Endothelial cell of umbilical vein (primary cell): ENCODE measurements at regions not wholly inside any gene's neighbourhood (a gene's known extent, or its start where the extent isn't known, plus 50 kb on each side); places are given as distances from the start of the nearest gene placed in this dataset.

Experiments
- BruUV-seq: library from RNA; stranded (reverse); fragments of 400-500 nt; replicated peaks from 2 replicates; lab custom pipeline; 2021; lab: Mats Ljungman, UMichigan
- CTCF ChIA-PET: fragments of 300-600, 350-600 bp; sonication (Branson Sonifier 250); formaldehyde crosslinking; loops from one replicate; lab custom pipeline; 2021; ENCODE audit warnings: antibody characterized with exemption, inconsistent platforms; lab: Charles Lee
- POLR2A ChIA-PET: fragments of 300-600, 350-600 bp; sonication (Branson Sonifier 250); formaldehyde crosslinking; loops from one replicate; lab custom pipeline; 2021; ENCODE audit warnings: antibody characterized with exemption, inconsistent platforms; lab: Charles Lee
- DNase-seq: peaks from one replicate; pipeline ENCODE4 v3.0.0-alpha.2; 2011; ENCODE audit warnings: low read depth, low spot score
- FAIRE-seq: peaks from 2 replicates; lab custom pipeline; 2011; peaks lifted over from hg19 to GRCh38; lab: Jason Lieb, UNC
- H2AFZ ChIP-seq: 2 replicates; pipeline ENCODE4 v1.6.0; 2012; ENCODE audit warnings: low read depth, low read length, control low read depth, inconsistent platforms
- H3K27ac ChIP-seq: 2 replicates; pipeline ENCODE4 v1.5.1; 2011; ENCODE audit warnings: low read depth, mild to moderate bottlenecking, control low read depth, low read length, moderate library complexity; ENCODE audit not compliant: insufficient read depth
- H3K27me3 ChIP-seq, 2 experiments: 2 replicates each; pipeline versions ENCODE4 v1.6.0 to v1.6.1; 2011; ENCODE audit warnings: low read length in 2 of 2, mixed read lengths in 1 of 2; ENCODE audit not compliant: control insufficient read depth in 2 of 2, insufficient read depth in 2 of 2
- H3K36me3 ChIP-seq, 2 experiments: 2 replicates in 1 of 2; 3 replicates in 1 of 2; pipeline ENCODE4 v1.5.1; 2011; ENCODE audit warnings: low read length in 2 of 2, mild to moderate bottlenecking in 1 of 2, moderate library complexity in 1 of 2; ENCODE audit not compliant: control insufficient read depth in 2 of 2, insufficient read depth in 2 of 2; ENCODE audit errors: extremely low read depth in 1 of 2
- H3K4me1 ChIP-seq: 3 replicates; pipeline ENCODE4 v1.5.1; 2011; ENCODE audit warnings: mild to moderate bottlenecking, low read length; ENCODE audit not compliant: control insufficient read depth, insufficient read depth; ENCODE audit errors: extremely low read depth
- H3K4me2 ChIP-seq: 2 replicates; pipeline ENCODE4 v1.6.1; 2011; ENCODE audit warnings: low read length, control low read depth, mixed read lengths; ENCODE audit not compliant: insufficient read depth
- H3K4me3 ChIP-seq, 3 experiments: fragments of 200-600 bp in 1 of 3; sonication (generic), shearing (Covaris generic) in 1 of 3; replicated peaks in 1 of 3; 2 replicates each; pipeline ENCODE4 v1.5.1; 2011 to 2016; ENCODE audit warnings: control low read depth in 3 of 3, low read length in 3 of 3, mild to moderate bottlenecking in 2 of 3, inconsistent platforms in 1 of 3, low read depth in 1 of 3, moderate library complexity in 1 of 3; ENCODE audit not compliant: insufficient read depth in 1 of 3
- H3K79me2 ChIP-seq: 2 replicates; pipeline ENCODE4 v1.6.0; 2012; ENCODE audit warnings: low read length, inconsistent platforms; ENCODE audit not compliant: control insufficient read depth, insufficient read depth
- H3K9ac ChIP-seq: replicated peaks from 2 replicates; pipeline ENCODE3; 2011; ENCODE audit warnings: low read length, control low read depth; ENCODE audit not compliant: insufficient read depth; ENCODE audit errors: extremely low read depth
- H3K9me1 ChIP-seq: replicated peaks from 3 replicates; pipeline ENCODE4 v1.6.0; 2011; ENCODE audit warnings: mild to moderate bottlenecking, low read length; ENCODE audit not compliant: control insufficient read depth, insufficient read depth; ENCODE audit errors: extremely low read depth
- H3K9me3 ChIP-seq: replicated peaks from 2 replicates; pipeline ENCODE4 v1.5.1; 2012; ENCODE audit warnings: low read length, inconsistent platforms; ENCODE audit not compliant: control insufficient read depth, insufficient read depth
- H4K20me1 ChIP-seq: replicated peaks from 2 replicates; pipeline ENCODE3; 2011; ENCODE audit warnings: mild to moderate bottlenecking, low read length; ENCODE audit not compliant: control insufficient read depth, insufficient read depth; ENCODE audit errors: extremely low read depth
- EZH2 ChIP-seq: IDR thresholded peaks from 2 replicates; pipeline ENCODE4 v1.6.1; 2012; ENCODE audit warnings: borderline replicate concordance, low read depth, mild to moderate bottlenecking, moderate library complexity, low read length, inconsistent platforms; ENCODE audit not compliant: severe bottlenecking
- FOS ChIP-seq: IDR thresholded peaks from 2 replicates; pipeline ENCODE4 v1.6.1; 2011; ENCODE audit warnings: mild to moderate bottlenecking, low read length, moderate library complexity, borderline replicate concordance; ENCODE audit not compliant: insufficient read depth
- GATA2 ChIP-seq: IDR thresholded peaks from 2 replicates; pipeline ENCODE4 v1.7.0; 2011; ENCODE audit warnings: low read depth, mild to moderate bottlenecking, moderate library complexity, mixed read lengths, low read length; ENCODE audit not compliant: insufficient read length, insufficient read depth
- JUN ChIP-seq: IDR thresholded peaks from 2 replicates; pipeline ENCODE4 v1.6.1; 2011; ENCODE audit warnings: borderline replicate concordance, low read depth; ENCODE audit not compliant: insufficient read length, insufficient read depth
- MYC ChIP-seq: IDR thresholded peaks from one replicate; pipeline ENCODE4 v1.6.1; 2011; ENCODE audit warnings: mild to moderate bottlenecking, low read depth, low read length
- POLR2A ChIP-seq: IDR thresholded peaks from 2 replicates; pipeline ENCODE4 v1.6.1; 2012; ENCODE audit warnings: low read depth, mild to moderate bottlenecking, control low read depth, low read length
- POLR2AphosphoS5 ChIP-seq: IDR thresholded peaks from 2 replicates; pipeline ENCODE4 v1.6.1; 2012; ENCODE audit warnings: low read depth, mild to moderate bottlenecking, control low read depth, low read length, moderate library complexity; ENCODE audit not compliant: insufficient read depth
- dilution Hi-C: fragments of 300-500 bp; cut with MboI; formaldehyde crosslinking; loops from one replicate; pipeline ENCODE4 v1.15.0; 2019; ENCODE audit warnings: low sequenced_read_pairs; ENCODE audit not compliant: extremely low pct_ligation_motif_present
- intact Hi-C: fragments of 100-400 bp; cut with micrococcal nuclease; formaldehyde crosslinking; loops from one replicate; pipeline ENCODE4 v1.10.0; 2022
- TF ChIP-seq, protein P1 (sequence below): IDR thresholded peaks from 2 replicates; pipeline ENCODE4 v1.6.1; 2011; ENCODE audit not compliant: insufficient read depth, insufficient read length
- TF ChIP-seq, protein P2 (sequence below), 2 donors: IDR thresholded peaks; 1 replicate in 1 of 2; 2 replicates in 1 of 2; pipeline ENCODE4 v1.5.1; 2011; ENCODE audit warnings: low read length in 2 of 2, mild to moderate bottlenecking in 2 of 2, moderate library complexity in 2 of 2, control low read depth in 1 of 2, inconsistent platforms in 1 of 2, low read depth in 1 of 2; ENCODE audit not compliant: insufficient read depth in 1 of 2; ENCODE audit errors: extremely low read depth in 1 of 2

DNA sequence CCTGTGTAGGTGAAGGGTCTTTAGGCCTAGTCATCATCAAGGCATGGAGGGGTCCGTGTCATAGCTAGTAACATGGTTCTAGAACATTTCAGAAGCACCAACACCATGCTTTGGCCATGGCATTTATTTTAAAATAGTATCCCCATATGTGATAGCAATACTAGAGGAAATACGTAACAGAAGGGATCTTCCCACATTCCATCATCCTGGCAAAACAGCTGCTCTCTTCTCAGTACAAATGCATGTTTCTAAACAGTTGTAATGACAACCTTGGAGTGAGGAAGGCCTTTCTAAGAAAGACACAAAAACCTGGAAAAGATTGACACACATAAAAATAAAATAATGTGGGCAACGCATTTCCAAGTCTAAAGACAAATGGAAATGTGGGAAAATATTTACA is 97.6 kb downstream of the GADD45G start:
- BruUV-seq, result no TSS peak
- dilution Hi-C loops, result no loop called here
- H3K79me2 ChIP-seq, result no peaks in the 10 kb centered on the region
- H3K27me3 ChIP-seq, result no peaks in the 10 kb centered on the region
- H3K4me3 ChIP-seq, result no peak overlapping the region
- FAIRE-seq, result no peak
- no peak for DNase-seq
- no peaks in the 10 kb centered on the region for H3K9me3 ChIP-seq
- H2AFZ ChIP-seq, result no peak overlapping the region
- no peaks in the 10 kb centered on the region for H3K36me3 ChIP-seq
- no peaks in the 10 kb centered on the region for H3K4me1 ChIP-seq
- H3K27ac ChIP-seq, result no peak overlapping the region
- POLR2A ChIA-PET, result no interaction called here
- TF ChIP-seq, protein P1, sequence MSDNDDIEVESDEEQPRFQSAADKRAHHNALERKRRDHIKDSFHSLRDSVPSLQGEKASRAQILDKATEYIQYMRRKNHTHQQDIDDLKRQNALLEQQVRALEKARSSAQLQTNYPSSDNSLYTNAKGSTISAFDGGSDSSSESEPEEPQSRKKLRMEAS, result no peak
- TF ChIP-seq JUN (no peak), MYC (no peak), POLR2A (no peak), EZH2 (no peak), GATA2 (no peak), FOS (no peak), POLR2AphosphoS5 (no peak)
- TF ChIP-seq, protein P2, sequence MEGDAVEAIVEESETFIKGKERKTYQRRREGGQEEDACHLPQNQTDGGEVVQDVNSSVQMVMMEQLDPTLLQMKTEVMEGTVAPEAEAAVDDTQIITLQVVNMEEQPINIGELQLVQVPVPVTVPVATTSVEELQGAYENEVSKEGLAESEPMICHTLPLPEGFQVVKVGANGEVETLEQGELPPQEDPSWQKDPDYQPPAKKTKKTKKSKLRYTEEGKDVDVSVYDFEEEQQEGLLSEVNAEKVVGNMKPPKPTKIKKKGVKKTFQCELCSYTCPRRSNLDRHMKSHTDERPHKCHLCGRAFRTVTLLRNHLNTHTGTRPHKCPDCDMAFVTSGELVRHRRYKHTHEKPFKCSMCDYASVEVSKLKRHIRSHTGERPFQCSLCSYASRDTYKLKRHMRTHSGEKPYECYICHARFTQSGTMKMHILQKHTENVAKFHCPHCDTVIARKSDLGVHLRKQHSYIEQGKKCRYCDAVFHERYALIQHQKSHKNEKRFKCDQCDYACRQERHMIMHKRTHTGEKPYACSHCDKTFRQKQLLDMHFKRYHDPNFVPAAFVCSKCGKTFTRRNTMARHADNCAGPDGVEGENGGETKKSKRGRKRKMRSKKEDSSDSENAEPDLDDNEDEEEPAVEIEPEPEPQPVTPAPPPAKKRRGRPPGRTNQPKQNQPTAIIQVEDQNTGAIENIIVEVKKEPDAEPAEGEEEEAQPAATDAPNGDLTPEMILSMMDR (IDR thresholded peaks at IDR 0.05; ENCODE audit: extremely low read depth in 1 of 2, insufficient read depth in 1 of 2, low read depth in 1 of 2, low read length in 2 of 2), result no peak
- no peaks in the 10 kb centered on the region for H3K9me1 ChIP-seq
- intact Hi-C loops, result no loop called here
- H3K9ac ChIP-seq, result no peak overlapping the region
- H3K4me2 ChIP-seq, result no peak overlapping the region
- CTCF ChIA-PET, result interaction anchor here (0.9 to 1.3 kb wide), 2 partner anchors 100 to 104 kb away, joined by 3 to 4 read pairs; no protein-coding TSS in a partner anchor
- no peaks in the 10 kb centered on the region for H4K20me1 ChIP-seq
